Stimulated activated CD4-positive, alpha-beta T cell treated with anti-CD3 and anti-CD28 coated beads, Interleukin-2, amount 100 ng/mL, for 48 hours (primary cell): ENCODE measurements at regions not wholly inside any gene's neighbourhood (a gene's known extent, or its start where the extent isn't known, plus 50 kb on each side); places are given as distances from the start of the nearest gene placed in this dataset.
"Not testable (repeated sequence)": the region's sequence is repeated elsewhere in the genome, so short reads cannot be mapped to it uniquely, and the experiment has no call there.

Source experiments
- DNase-seq, 2 donors: peaks; one replicate each; pipeline ENCODE4 v3.0.0-alpha.2; 2020

GRCh38 chr2:105489168-105489878 is 90.5 kb upstream of the FHL2 start:
- no peak for DNase-seq

GRCh38 chr2:105488285-105488684 is 89.4 kb upstream of the FHL2 start:
- no peak for DNase-seq

GRCh38 chr2:105487142-105488069 is 88.6 kb upstream of the FHL2 start:
- no peak for DNase-seq

GRCh38 chr2:105486762-105487141 is 87.9 kb upstream of the FHL2 start:
- DNase-seq, result no peak

- DNase-seq, result no peak
These were observed 79.8 kb upstream of the FHL2 start for GRCh38 chr2:105478670-105479069.

- DNase-seq, result not testable (repeated sequence)
These were observed 78.3 kb upstream of the FHL2 start for GRCh38 chr2:105477050-105477620.

GRCh38 chr2:105473011-105473410 is 74.2 kb upstream of the FHL2 start:
- DNase-seq, result no peak

- DNase-seq, result no peak
These were observed 72.1 kb upstream of the FHL2 start for GRCh38 chr2:105470979-105471378.

- DNase-seq, result no peak
These were observed 70.9 kb upstream of the FHL2 start for GRCh38 chr2:105469781-105470180.

- no peak for DNase-seq
These were observed 69.8 kb upstream of the FHL2 start for GRCh38 chr2:105468582-105469042.

- no peak for DNase-seq
These were observed 65.5 kb upstream of the FHL2 start for GRCh38 chr2:105464325-105464724.

GRCh38 chr2:105460048-105460732 is 61.3 kb upstream of the FHL2 start:
- DNase-seq, result no peak

GRCh38 chr2:105458076-105458475 is 59.2 kb upstream of the FHL2 start:
- no peak for DNase-seq

GRCh38 chr2:105455488-105456003 is 56.7 kb upstream of the FHL2 start:
- DNase-seq, result no peak

GRCh38 chr2:105454801-105455485 is 56.1 kb upstream of the FHL2 start:
- no peak for DNase-seq

GRCh38 chr2:105451571-105452166 is 52.8 kb upstream of the FHL2 start:
- DNase-seq, result no peak

- DNase-seq, result no peak
These were observed 51.6 kb upstream of the FHL2 start for GRCh38 chr2:105450471-105450870.

- DNase-seq, result no peak
These were observed 50.2 kb upstream of the FHL2 start for GRCh38 chr2:105449076-105449475.
